Tibial nerve (tissue), 3 donors: ENCODE measurements at regions not wholly inside any gene's neighbourhood (a gene's known extent, or its start where the extent isn't known, plus 50 kb on each side); places are given as distances from the start of the nearest gene placed in this dataset.

Source experiments
- CTCF ChIP-seq, 5 experiments: fragments of 200-600 bp in 3 of 5; fragments of 450-650 bp in 2 of 5; sonication (generic) in 3 of 5; IDR thresholded peaks; one replicate each; pipeline ENCODE4 v1.5.1; 2016 to 2019; ENCODE audit warnings: antibody characterized with exemption in 5 of 5, mild to moderate bottlenecking in 3 of 5, moderate library complexity in 2 of 5
- POLR2A ChIP-seq, 2 donors: fragments of 450-650 bp; IDR thresholded peaks; one replicate each; pipeline ENCODE4 v1.6.1; 2017; ENCODE audit warnings: antibody characterized with exemption in 2 of 2, mild to moderate bottlenecking in 2 of 2, moderate library complexity in 2 of 2

- no peak for TF ChIP-seq CTCF (IDR thresholded peaks at IDR 0.05)
- no peak for TF ChIP-seq POLR2A (IDR thresholded peaks at IDR 0.05)
Measured at GRCh38 chr5:173830421-173830820, 57.7 kb upstream of the CPEB4 start.
